Astrocyte (in vitro differentiated cells and primary cell): ENCODE measurements at regions not wholly inside any gene's neighbourhood (a gene's known extent, or its start where the extent isn't known, plus 50 kb on each side); places are given as distances from the start of the nearest gene placed in this dataset.

ENCODE experiments used
- EZH2 ChIP-seq: IDR thresholded peaks from 2 replicates; pipeline ENCODE4 v1.6.1; 2012; ENCODE audit warnings: mild to moderate bottlenecking, low read length, inconsistent platforms; ENCODE audit not compliant: insufficient read depth
- TF ChIP-seq, protein P1 (sequence below): IDR thresholded peaks from 2 replicates; pipeline ENCODE4 v1.5.1; 2011; ENCODE audit warnings: low read depth, mild to moderate bottlenecking, inconsistent platforms, low read length, moderate library complexity; ENCODE audit not compliant: insufficient read depth

DNA sequence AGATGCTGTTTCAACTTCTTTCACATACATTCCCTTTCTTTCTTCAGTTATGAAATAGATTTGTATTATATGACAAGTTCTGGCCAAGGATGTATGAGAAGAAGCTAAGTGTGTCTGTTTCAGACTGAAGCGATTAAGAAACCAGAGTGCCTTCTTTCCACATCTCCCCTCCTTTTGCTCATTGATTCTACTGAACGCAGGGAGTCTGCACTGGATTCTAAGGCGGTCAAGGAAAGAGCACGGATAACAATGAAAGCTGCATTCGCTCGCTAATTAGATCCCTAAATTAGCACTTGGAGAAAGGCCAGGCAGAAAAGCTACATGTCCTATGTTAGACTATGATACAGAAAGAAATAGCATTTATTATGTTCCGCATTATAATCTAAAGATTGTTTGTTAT is 267.7 kb downstream of the HAO1 start:
- TF ChIP-seq, protein P1, sequence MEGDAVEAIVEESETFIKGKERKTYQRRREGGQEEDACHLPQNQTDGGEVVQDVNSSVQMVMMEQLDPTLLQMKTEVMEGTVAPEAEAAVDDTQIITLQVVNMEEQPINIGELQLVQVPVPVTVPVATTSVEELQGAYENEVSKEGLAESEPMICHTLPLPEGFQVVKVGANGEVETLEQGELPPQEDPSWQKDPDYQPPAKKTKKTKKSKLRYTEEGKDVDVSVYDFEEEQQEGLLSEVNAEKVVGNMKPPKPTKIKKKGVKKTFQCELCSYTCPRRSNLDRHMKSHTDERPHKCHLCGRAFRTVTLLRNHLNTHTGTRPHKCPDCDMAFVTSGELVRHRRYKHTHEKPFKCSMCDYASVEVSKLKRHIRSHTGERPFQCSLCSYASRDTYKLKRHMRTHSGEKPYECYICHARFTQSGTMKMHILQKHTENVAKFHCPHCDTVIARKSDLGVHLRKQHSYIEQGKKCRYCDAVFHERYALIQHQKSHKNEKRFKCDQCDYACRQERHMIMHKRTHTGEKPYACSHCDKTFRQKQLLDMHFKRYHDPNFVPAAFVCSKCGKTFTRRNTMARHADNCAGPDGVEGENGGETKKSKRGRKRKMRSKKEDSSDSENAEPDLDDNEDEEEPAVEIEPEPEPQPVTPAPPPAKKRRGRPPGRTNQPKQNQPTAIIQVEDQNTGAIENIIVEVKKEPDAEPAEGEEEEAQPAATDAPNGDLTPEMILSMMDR = no peak
- TF ChIP-seq EZH2 = no peak
